Prostate gland (tissue), 2 donors: ENCODE measurements at regions not wholly inside any gene's neighbourhood (a gene's known extent, or its start where the extent isn't known, plus 50 kb on each side); places are given as distances from the start of the nearest gene placed in this dataset.

Experiments
- CTCF ChIP-seq, 4 experiments: fragments of 200-600 bp in 2 of 4; fragments of 450-650 bp in 2 of 4; sonication (generic) in 2 of 4; IDR thresholded peaks; 1 replicate in 3 of 4; 2 replicates in 1 of 4; pipeline ENCODE4 v1.5.1; 2016 to 2019; ENCODE audit warnings: antibody characterized with exemption in 4 of 4, mild to moderate bottlenecking in 2 of 4, moderate library complexity in 2 of 4
- POLR2A ChIP-seq: fragments of 450-650 bp; IDR thresholded peaks from one replicate; pipeline ENCODE4 v1.6.1; 2016; ENCODE audit warnings: antibody characterized with exemption, mild to moderate bottlenecking
- POLR2AphosphoS5 ChIP-seq: sonication (generic); formaldehyde crosslinking; IDR thresholded peaks from one replicate; pipeline ENCODE4 v1.6.1; 2017; ENCODE audit warnings: antibody characterized with exemption

- TF ChIP-seq CTCF (IDR thresholded peaks at IDR 0.05) (no peak), POLR2A (no peak), POLR2AphosphoS5 (no peak)
Measured at GRCh38 chr2:8342407-8342806, 339.4 kb upstream of the ID2 start.
